Urothelium cell line (cell line): ENCODE measurements at regions not wholly inside any gene's neighbourhood (a gene's known extent, or its start where the extent isn't known, plus 50 kb on each side); places are given as distances from the start of the nearest gene placed in this dataset.
"Not testable (repeated sequence)": the region's sequence is repeated elsewhere in the genome, so short reads cannot be mapped to it uniquely, and the experiment has no call there.

Experiments
- DNase-seq: peaks from one replicate; pipeline ENCODE4 v3.0.0; 2011; ENCODE audit warnings: low spot score, mixed read lengths
- FAIRE-seq: peaks from 2 replicates; lab custom pipeline; 2011; peaks lifted over from hg19 to GRCh38; lab: Jason Lieb, UNC

GRCh38 chr7:115654384-115655214, 376.0 kb downstream of the TFEC start:
- DNase-seq: no peak
- no peak for FAIRE-seq

GRCh38 chr7:115649429-115649828, 381.1 kb downstream of the TFEC start:
- DNase-seq (no peak), FAIRE-seq (no peak)

DNA sequence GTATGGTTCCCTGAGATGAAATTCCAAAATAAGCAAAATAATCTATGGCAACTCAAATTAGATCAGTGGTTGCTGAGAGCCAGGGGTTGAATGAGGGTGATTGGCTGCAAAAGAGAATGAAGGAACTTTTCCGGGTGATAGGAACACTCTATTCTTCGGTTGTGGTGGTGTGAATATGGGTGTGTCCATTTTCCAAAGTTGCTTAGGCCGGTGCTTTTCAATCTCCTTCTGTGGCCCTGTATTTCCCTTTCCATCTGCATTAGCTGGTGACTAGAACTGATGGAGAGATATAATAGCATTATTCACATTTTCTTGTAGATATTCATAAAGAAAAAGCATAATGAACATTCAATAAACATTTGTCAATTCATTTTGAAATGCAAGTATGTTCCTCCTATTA, 382.9 kb downstream of the TFEC start:
- DNase-seq: no peak

GRCh38 chr7:115642194-115642593, 388.4 kb downstream of the TFEC start:
- DNase-seq: no peak
- FAIRE-seq: no peak

More for the DNA sequence above, 382.9 kb downstream of the TFEC start:
- FAIRE-seq: no peak

GRCh38 chr7:115638853-115639252, 391.7 kb downstream of the TFEC start:
- no peak for DNase-seq
- FAIRE-seq: no peak

DNA sequence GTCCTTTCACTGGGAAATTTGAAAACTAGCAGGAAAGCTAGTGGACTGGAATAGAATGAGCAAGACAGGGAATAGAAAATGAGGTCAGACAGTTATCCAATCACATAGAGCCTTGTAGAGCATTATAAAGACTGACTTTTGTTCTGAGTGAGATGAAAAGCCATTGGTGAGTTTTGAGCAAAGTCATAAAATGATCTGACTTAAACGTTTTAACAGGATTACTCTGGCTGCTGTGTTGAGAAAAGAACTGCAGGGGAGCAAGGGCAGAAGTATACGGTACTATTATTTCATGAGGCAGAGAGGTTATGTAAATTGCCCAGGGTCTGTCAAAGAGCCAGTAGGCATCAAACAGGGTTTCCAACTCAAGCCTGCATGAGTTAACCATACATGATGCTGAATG, 393.4 kb downstream of the TFEC start:
- FAIRE-seq: no peak

DNA sequence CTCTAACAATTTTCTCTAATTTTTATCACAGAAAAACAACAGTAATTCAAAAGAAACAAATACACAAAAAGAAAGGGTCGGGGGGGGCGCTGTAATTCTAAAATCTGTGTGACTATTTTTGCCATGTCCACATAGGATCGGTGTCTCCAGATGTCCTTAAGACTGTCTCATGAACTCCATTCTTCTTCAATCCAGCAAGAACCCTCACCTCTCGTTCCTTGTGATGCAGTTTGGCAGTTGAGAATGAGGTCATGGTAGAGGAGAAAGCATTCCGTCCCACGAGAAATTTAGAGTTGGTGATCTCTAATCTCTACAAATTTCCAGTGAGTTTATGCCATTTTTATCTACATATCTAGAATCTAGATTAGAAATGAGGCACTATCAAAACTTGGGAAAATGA, 394.7 kb downstream of the TFEC start:
- DNase-seq (no peak), FAIRE-seq (no peak)

More for the DNA sequence above, 393.4 kb downstream of the TFEC start:
- DNase-seq: no peak

GRCh38 chr7:115635376-115635775, 395.2 kb downstream of the TFEC start:
- no peak for FAIRE-seq
- no peak for DNase-seq

DNA sequence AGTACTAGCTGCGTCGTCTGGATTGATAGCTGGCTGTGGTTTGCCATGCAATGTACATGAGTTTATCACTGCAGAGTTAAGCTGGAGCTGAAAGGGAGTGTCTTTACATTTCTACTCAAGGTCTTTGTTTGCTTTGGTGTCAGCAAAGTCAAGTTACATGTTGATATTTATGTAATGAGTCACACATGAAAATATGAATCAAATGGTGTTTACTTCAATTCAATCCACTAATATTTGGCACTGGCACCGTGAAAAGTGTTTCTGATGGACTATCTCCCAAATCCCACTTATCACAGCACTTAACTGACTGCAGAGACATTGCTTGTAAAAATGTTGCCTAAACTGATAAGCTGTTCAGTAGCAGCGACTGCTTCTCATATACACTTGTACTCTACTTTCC, 395.9 kb downstream of the TFEC start:
- DNase-seq (no peak), FAIRE-seq (no peak)

DNA sequence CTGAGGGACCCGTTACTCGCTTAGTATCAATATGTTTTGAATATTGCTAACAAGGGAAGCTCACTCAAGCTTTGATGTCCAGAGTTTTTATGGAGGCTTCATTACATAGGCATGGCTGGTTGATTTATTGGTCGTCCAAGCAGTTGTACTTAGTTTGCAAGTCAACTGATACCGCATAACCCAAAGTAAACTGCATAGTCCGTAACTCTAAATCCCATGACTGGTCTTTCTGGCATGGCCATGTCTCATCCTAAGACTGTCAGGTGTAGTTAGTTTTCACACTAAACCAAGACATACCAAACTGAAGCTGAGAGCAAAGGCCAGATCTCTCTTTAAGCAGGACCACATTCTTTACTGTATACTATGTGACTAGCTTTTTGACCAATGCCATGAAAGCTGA, 397.9 kb downstream of the TFEC start:
- DNase-seq: no peak

GRCh38 chr7:115631782-115632181, 398.8 kb downstream of the TFEC start:
- no peak for FAIRE-seq
- DNase-seq: no peak

More for the DNA sequence above, 397.9 kb downstream of the TFEC start:
- no peak for FAIRE-seq

DNA sequence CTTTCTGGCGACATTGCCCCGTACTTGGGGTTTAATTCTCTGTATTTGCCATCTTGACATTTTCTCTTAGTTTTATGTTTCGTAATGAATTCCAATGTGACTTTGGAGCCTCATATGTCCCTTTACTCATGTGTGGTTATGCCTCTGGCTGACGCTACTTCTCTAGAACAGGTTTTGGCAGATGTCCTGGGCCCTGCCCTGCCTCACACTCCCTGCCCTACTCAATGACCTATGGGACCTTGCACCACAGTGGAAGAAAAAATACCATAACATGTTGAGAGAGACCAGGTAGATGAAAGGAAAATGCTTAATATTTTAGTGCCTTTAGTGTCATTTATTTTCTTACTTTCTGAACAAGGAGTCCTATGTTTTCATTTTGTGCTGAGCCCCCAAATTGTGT, 400.5 kb downstream of the TFEC start:
- DNase-seq: no peak
- FAIRE-seq: no peak

GRCh38 chr7:115618676-115619075, 411.9 kb downstream of the TFEC start:
- FAIRE-seq (no peak), DNase-seq (peak; percentile 2)

DNA sequence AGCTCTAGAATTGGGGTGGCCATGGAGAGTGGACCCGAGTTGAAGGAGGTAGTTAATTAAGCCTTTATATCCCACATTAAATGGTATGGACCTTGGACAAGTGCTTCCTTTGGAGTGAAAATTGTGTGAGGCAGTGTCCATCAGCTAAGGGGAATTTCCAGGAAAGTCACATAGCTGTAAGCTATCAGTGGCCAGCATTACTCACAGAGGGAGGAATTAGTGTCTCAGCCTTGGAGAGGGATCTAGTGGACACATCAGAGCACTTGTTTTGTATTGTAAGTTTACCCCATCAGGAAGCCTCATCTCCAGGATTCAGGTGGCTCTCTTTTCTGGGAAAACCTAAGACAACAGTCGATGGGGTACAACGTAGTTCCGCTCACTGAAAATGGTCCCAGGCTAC, 416.7 kb downstream of the TFEC start:
- FAIRE-seq (no peak), DNase-seq (no peak)

- FAIRE-seq (no peak), DNase-seq (no peak)
Observed at GRCh38 chr7:115603416-115603815, 427.1 kb downstream of the TFEC start.

DNA sequence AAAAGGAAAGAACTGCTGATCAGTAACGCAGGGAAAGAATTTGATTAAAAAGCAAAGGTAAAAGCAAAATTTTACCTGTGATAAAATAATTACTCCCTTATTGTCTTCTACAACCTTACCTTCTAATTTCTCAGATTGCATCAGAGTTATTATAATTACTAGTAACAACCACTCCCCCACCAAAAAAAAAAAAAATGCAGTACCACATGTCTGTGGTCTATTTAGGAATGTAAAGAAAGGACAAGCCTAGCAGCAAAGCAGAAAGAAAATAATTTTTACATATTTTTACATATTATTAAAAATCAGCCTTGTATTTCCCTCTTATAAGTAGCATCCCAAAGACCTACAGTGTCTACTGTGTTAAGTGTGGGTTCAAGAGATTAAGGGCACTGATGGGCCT, 430.4 kb downstream of the TFEC start:
- no peak for DNase-seq
- no peak for FAIRE-seq

DNA sequence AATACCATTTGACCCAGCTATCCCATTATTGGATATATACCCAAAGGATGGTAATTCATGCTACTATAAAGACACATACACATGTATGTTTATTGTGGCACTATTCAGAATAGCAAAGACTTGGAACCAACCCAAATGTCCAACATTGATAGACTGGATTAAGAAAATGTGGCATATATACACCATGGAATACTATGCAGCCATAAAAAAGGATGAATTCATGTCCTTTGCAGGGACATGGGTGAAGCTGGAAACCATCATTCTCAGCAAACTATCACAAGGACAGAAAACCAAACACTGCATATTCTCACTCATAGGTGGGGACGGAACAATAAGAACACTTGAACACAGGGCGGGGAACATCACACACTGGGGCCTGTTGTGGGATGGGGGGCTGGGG, 431.4 kb downstream of the TFEC start:
- FAIRE-seq, DNase-seq: not testable (repeated sequence)

DNA sequence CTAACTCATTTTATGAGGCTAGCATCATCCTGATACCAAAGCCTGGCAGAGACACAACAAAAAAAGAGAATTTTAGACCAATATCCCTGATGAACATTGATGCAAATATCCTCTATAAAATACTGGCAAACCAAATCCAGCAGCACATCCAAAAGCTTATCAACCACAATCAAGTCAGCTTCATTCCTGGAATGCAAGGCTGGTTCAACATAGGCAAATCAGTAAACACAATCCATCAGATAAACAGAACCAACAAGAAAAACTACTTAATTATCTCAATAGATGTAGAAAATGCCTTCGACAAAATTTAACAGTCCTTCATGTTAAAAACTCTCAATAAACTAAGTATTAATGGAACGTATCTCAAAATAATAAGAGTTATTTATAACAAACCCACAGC, 433.3 kb downstream of the TFEC start:
- FAIRE-seq, DNase-seq: not testable (repeated sequence)

- no peak for DNase-seq
- no peak for FAIRE-seq
Observed at GRCh38 chr7:115593111-115593510, 437.5 kb downstream of the TFEC start.

GRCh38 chr7:115585015-115585718, 445.4 kb downstream of the TFEC start:
- no peak for FAIRE-seq
- DNase-seq: peak; percentile 2

GRCh38 chr7:115582956-115583355, 447.6 kb downstream of the TFEC start:
- DNase-seq: no peak
- no peak for FAIRE-seq

GRCh38 chr7:115578576-115578975, 452.0 kb downstream of the TFEC start:
- DNase-seq (no peak), FAIRE-seq (no peak)
